ENCODE measurements at regions not wholly inside any gene's neighbourhood (a gene's known extent, or its start where the extent isn't known, plus 50 kb on each side); places are given as distances from the start of the nearest gene placed in this dataset.

DNA sequence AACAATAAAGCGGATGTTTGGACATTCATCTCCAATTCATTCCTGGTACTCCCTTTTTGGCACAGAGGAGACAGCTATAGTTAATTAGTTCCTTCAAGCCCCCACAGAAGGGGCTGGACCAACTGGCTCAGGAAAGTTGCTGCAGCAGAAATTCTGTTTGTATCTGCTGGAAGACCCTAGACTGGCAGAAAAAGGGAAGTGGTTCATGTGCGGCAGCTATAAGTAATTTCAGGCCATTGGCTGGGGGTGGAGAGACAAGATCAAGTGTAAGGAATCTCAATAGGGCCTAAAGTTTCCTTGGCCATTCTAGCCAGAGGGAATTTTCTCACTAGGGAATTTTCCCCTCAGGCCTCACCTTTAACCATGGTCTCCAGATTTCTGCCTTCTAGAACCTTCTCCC, 89.9 kb upstream of the DHX15 start:
- TF ChIP-seq EP300 (IDR thresholded peaks at IDR 0.05), result no peak
- TF ChIP-seq POLR2A (IDR thresholded peaks at IDR 0.05), result no peak
